ENCODE measurements at regions not wholly inside any gene's neighbourhood (a gene's known extent, or its start where the extent isn't known, plus 50 kb on each side); places are given as distances from the start of the nearest gene placed in this dataset.

DNA sequence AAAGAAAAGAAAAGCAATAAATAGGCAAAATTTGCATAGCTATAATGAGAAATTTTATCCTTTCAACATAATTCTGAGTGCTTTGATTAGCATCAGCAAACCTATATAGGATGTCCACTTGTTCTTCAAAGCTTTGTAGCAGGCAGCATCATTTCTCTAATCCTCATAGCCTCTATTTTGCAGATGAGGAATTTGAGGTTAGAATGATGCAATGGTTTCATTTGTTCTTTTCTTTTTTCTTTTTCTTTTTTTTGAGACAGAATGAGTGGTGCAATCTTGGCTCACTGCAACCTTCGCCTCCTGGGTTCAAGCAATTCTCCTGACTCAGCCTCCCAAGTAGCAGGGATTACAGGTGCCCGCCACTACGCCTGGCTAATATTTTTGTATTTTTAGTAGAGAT lies 594.4 kb downstream of the TOX3 start:
- TF ChIP-seq, protein P1, sequence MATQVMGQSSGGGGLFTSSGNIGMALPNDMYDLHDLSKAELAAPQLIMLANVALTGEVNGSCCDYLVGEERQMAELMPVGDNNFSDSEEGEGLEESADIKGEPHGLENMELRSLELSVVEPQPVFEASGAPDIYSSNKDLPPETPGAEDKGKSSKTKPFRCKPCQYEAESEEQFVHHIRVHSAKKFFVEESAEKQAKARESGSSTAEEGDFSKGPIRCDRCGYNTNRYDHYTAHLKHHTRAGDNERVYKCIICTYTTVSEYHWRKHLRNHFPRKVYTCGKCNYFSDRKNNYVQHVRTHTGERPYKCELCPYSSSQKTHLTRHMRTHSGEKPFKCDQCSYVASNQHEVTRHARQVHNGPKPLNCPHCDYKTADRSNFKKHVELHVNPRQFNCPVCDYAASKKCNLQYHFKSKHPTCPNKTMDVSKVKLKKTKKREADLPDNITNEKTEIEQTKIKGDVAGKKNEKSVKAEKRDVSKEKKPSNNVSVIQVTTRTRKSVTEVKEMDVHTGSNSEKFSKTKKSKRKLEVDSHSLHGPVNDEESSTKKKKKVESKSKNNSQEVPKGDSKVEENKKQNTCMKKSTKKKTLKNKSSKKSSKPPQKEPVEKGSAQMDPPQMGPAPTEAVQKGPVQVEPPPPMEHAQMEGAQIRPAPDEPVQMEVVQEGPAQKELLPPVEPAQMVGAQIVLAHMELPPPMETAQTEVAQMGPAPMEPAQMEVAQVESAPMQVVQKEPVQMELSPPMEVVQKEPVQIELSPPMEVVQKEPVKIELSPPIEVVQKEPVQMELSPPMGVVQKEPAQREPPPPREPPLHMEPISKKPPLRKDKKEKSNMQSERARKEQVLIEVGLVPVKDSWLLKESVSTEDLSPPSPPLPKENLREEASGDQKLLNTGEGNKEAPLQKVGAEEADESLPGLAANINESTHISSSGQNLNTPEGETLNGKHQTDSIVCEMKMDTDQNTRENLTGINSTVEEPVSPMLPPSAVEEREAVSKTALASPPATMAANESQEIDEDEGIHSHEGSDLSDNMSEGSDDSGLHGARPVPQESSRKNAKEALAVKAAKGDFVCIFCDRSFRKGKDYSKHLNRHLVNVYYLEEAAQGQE (IDR thresholded peaks at IDR 0.05; ENCODE audit: insufficient replicate concordance, low read depth): no peak
- TF ChIP-seq, protein P2, sequence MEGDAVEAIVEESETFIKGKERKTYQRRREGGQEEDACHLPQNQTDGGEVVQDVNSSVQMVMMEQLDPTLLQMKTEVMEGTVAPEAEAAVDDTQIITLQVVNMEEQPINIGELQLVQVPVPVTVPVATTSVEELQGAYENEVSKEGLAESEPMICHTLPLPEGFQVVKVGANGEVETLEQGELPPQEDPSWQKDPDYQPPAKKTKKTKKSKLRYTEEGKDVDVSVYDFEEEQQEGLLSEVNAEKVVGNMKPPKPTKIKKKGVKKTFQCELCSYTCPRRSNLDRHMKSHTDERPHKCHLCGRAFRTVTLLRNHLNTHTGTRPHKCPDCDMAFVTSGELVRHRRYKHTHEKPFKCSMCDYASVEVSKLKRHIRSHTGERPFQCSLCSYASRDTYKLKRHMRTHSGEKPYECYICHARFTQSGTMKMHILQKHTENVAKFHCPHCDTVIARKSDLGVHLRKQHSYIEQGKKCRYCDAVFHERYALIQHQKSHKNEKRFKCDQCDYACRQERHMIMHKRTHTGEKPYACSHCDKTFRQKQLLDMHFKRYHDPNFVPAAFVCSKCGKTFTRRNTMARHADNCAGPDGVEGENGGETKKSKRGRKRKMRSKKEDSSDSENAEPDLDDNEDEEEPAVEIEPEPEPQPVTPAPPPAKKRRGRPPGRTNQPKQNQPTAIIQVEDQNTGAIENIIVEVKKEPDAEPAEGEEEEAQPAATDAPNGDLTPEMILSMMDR (IDR thresholded peaks at IDR 0.05; ENCODE audit: insufficient read depth, low read length): no peak
- TF ChIP-seq GABPA (IDR thresholded peaks at IDR 0.05; ENCODE audit: low read depth): no peak

All from HL-60 (cell line).